ENCODE measurements at regions not wholly inside any gene's neighbourhood (a gene's known extent, or its start where the extent isn't known, plus 50 kb on each side); places are given as distances from the start of the nearest gene placed in this dataset.

GRCh38 chr9:20253635-20254034 is 368.7 kb downstream of the MLLT3 start:
- no peak for TF ChIP-seq POLR2A (IDR thresholded peaks at IDR 0.05; ENCODE audit: low read depth, low read length)
- TF ChIP-seq TAF1 (IDR thresholded peaks at IDR 0.05; ENCODE audit: low read depth, low read length), result no peak
- no peak for TF ChIP-seq POU2F2 (IDR thresholded peaks at IDR 0.05; ENCODE audit: low read depth, low read length)
- TF ChIP-seq POLR2AphosphoS5 (IDR thresholded peaks at IDR 0.05; ENCODE audit: low read depth, low read length), result no peak
- no peak for TF ChIP-seq SPI1 (IDR thresholded peaks at IDR 0.05; ENCODE audit: low read depth, low read length)

Measured in GM12891 (cell line).